ENCODE measurements at regions not wholly inside any gene's neighbourhood (a gene's known extent, or its start where the extent isn't known, plus 50 kb on each side); places are given as distances from the start of the nearest gene placed in this dataset.

- TF ChIP-seq, protein P1, sequence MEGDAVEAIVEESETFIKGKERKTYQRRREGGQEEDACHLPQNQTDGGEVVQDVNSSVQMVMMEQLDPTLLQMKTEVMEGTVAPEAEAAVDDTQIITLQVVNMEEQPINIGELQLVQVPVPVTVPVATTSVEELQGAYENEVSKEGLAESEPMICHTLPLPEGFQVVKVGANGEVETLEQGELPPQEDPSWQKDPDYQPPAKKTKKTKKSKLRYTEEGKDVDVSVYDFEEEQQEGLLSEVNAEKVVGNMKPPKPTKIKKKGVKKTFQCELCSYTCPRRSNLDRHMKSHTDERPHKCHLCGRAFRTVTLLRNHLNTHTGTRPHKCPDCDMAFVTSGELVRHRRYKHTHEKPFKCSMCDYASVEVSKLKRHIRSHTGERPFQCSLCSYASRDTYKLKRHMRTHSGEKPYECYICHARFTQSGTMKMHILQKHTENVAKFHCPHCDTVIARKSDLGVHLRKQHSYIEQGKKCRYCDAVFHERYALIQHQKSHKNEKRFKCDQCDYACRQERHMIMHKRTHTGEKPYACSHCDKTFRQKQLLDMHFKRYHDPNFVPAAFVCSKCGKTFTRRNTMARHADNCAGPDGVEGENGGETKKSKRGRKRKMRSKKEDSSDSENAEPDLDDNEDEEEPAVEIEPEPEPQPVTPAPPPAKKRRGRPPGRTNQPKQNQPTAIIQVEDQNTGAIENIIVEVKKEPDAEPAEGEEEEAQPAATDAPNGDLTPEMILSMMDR (IDR thresholded peaks at IDR 0.05 in 4 of 5, conservative IDR thresholded peaks at IDR 0.05 in 1 of 5) = no peak
- no peak for TF ChIP-seq POLR2A (IDR thresholded peaks at IDR 0.05)
These were observed 154.1 kb upstream of the PDE1C start for GRCh38 chr7:32224276-32224675.

All from gastrocnemius medialis (tissue), 4 donors.